ENCODE measurements at regions not wholly inside any gene's neighbourhood (a gene's known extent, or its start where the extent isn't known, plus 50 kb on each side); places are given as distances from the start of the nearest gene placed in this dataset.
"Not testable (repeated sequence)": the region's sequence is repeated elsewhere in the genome, so short reads cannot be mapped to it uniquely, and the experiment has no call there.

DNA sequence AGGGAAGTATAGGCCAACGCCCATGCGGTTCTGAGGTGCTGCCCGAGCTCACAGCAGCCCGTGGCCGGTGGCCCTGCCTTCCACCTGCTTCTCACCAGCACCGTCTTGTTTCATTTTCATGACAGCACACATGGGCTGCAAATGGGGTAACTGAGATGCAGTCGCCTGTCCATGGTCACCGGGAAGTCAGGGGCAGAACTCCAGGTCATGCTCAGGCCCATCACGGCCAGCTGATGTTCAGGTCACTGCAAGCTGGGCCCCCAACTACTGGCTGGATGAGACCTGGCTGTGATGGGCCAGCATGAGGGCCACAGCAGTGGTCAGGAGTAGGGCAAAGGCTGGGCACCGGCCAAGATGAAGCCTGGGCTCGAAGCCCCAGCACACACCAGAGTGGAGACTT, 51.9 kb upstream of the POTEH start:
- TF ChIP-seq, protein P1, sequence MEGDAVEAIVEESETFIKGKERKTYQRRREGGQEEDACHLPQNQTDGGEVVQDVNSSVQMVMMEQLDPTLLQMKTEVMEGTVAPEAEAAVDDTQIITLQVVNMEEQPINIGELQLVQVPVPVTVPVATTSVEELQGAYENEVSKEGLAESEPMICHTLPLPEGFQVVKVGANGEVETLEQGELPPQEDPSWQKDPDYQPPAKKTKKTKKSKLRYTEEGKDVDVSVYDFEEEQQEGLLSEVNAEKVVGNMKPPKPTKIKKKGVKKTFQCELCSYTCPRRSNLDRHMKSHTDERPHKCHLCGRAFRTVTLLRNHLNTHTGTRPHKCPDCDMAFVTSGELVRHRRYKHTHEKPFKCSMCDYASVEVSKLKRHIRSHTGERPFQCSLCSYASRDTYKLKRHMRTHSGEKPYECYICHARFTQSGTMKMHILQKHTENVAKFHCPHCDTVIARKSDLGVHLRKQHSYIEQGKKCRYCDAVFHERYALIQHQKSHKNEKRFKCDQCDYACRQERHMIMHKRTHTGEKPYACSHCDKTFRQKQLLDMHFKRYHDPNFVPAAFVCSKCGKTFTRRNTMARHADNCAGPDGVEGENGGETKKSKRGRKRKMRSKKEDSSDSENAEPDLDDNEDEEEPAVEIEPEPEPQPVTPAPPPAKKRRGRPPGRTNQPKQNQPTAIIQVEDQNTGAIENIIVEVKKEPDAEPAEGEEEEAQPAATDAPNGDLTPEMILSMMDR (IDR thresholded peaks at IDR 0.05): not testable (repeated sequence)
- not testable (repeated sequence) for TF ChIP-seq POLR2A (IDR thresholded peaks at IDR 0.05)
